WTC11 (cell line): ENCODE measurements at regions not wholly inside any gene's neighbourhood (a gene's known extent, or its start where the extent isn't known, plus 50 kb on each side); places are given as distances from the start of the nearest gene placed in this dataset.

ENCODE experiments used
- ZBTB21 ChIP-seq: sonication (generic); formaldehyde crosslinking; IDR thresholded peaks from 2 replicates; pipeline ENCODE4 v1.8.1; 2023; ENCODE audit warnings: mild to moderate bottlenecking, missing genetic modification reagents, borderline replicate concordance
- TF ChIP-seq, protein P1 (sequence below): fragments of 200-600 bp; IDR thresholded peaks from 2 replicates; pipeline ENCODE4 v1.8.0; 2022; ENCODE audit warnings: antibody characterized with exemption

DNA sequence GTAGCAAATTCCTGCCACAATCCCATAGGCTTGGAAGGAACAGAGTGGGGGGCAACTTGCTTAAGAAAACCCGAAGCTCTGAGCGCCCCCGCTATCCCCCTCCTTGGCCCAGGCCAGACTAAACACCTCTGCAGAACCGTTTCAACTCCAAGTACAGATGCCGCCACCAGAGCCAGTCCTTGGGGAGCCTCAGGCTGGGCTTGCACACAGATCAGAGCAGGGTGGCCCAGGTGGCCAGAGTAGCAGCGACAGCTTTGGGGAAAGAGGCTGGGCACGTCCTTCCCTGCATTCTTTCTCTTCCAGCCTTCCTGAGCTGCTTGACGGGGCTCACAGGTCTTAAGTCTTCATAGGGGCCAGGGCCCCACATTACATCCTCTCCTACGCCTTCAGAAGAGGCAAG is 181.6 kb upstream of the ZC3H12A start:
- TF ChIP-seq, protein P1, sequence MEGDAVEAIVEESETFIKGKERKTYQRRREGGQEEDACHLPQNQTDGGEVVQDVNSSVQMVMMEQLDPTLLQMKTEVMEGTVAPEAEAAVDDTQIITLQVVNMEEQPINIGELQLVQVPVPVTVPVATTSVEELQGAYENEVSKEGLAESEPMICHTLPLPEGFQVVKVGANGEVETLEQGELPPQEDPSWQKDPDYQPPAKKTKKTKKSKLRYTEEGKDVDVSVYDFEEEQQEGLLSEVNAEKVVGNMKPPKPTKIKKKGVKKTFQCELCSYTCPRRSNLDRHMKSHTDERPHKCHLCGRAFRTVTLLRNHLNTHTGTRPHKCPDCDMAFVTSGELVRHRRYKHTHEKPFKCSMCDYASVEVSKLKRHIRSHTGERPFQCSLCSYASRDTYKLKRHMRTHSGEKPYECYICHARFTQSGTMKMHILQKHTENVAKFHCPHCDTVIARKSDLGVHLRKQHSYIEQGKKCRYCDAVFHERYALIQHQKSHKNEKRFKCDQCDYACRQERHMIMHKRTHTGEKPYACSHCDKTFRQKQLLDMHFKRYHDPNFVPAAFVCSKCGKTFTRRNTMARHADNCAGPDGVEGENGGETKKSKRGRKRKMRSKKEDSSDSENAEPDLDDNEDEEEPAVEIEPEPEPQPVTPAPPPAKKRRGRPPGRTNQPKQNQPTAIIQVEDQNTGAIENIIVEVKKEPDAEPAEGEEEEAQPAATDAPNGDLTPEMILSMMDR = no peak
- no peak for TF ChIP-seq ZBTB21 (CRISPR knock-in tag)
